Kidney tubule cell (primary cell): ENCODE measurements at regions not wholly inside any gene's neighbourhood (a gene's known extent, or its start where the extent isn't known, plus 50 kb on each side); places are given as distances from the start of the nearest gene placed in this dataset.
A peak's percentile ranks its signal among the peaks of the same experiment; 100 is the strongest.

Experiments used
- DNase-seq: peaks from one replicate; pipeline ENCODE4 v3.0.0-alpha.2; 2018; ENCODE audit warnings: low spot score

GRCh38 chr4:45778514-45778913 lies 345.3 kb downstream of the GABRG1 start:
- DNase-seq, result no peak

GRCh38 chr4:45776146-45776545 lies 347.7 kb downstream of the GABRG1 start:
- no peak for DNase-seq

- no peak for DNase-seq
Measured at GRCh38 chr4:45770958-45771357, 352.9 kb downstream of the GABRG1 start.

GRCh38 chr4:45765521-45765920 lies 358.3 kb downstream of the GABRG1 start:
- no peak for DNase-seq

- DNase-seq, result no peak
Measured at GRCh38 chr4:45751877-45752530, 371.9 kb downstream of the GABRG1 start.

- DNase-seq, result no peak
Measured at GRCh38 chr4:45750721-45751120, 373.1 kb downstream of the GABRG1 start.

GRCh38 chr4:45745741-45746140 lies 378.1 kb downstream of the GABRG1 start:
- no peak for DNase-seq

- peak; percentile 6 for DNase-seq
Measured at GRCh38 chr4:45741897-45742296, 382.0 kb downstream of the GABRG1 start.

GRCh38 chr4:45732161-45732560 lies 391.7 kb downstream of the GABRG1 start:
- no peak for DNase-seq

GRCh38 chr4:45716093-45716492 lies 407.8 kb downstream of the GABRG1 start:
- no peak for DNase-seq

GRCh38 chr4:45713996-45714395 lies 409.9 kb downstream of the GABRG1 start:
- no peak for DNase-seq

GRCh38 chr4:45701621-45702020 lies 422.2 kb downstream of the GABRG1 start:
- DNase-seq, result no peak

- peak; percentile 10 for DNase-seq
Measured at GRCh38 chr4:45693746-45694145, 430.1 kb downstream of the GABRG1 start.

- DNase-seq, result no peak
Measured at GRCh38 chr4:45692131-45692735, 431.6 kb downstream of the GABRG1 start.

GRCh38 chr4:45688341-45688740 lies 435.5 kb downstream of the GABRG1 start:
- no peak for DNase-seq

- no peak for DNase-seq
Measured at GRCh38 chr4:45679411-45679810, 444.4 kb downstream of the GABRG1 start.

- no peak for DNase-seq
Measured at GRCh38 chr4:45668128-45668527, 455.7 kb downstream of the GABRG1 start.

- DNase-seq, result no peak
Measured at GRCh38 chr4:45663628-45664081, 460.2 kb downstream of the GABRG1 start.

GRCh38 chr4:45663003-45663402 lies 460.9 kb downstream of the GABRG1 start:
- peak; percentile 64 for DNase-seq

GRCh38 chr4:45661893-45662292 lies 462.0 kb downstream of the GABRG1 start:
- DNase-seq, result no peak

GRCh38 chr4:45650545-45650944 lies 473.3 kb downstream of the GABRG1 start:
- DNase-seq, result no peak

- no peak for DNase-seq
Measured at GRCh38 chr4:45648846-45649245, 475.0 kb downstream of the GABRG1 start.

- DNase-seq, result no peak
Measured at GRCh38 chr4:45647823-45648222, 476.0 kb downstream of the GABRG1 start.
